HG03575 (cell line): ENCODE measurements at regions not wholly inside any gene's neighbourhood (a gene's known extent, or its start where the extent isn't known, plus 50 kb on each side); places are given as distances from the start of the nearest gene placed in this dataset.
"Not testable (repeated sequence)": the region's sequence is repeated elsewhere in the genome, so short reads cannot be mapped to it uniquely, and the experiment has no call there.

ENCODE experiments used
- ATAC-seq: cut with Tn5 transposase; IDR thresholded peaks from one replicate; pipeline ENCODE4 v1.9.1; 2021; ENCODE audit not compliant: unreplicated experiment, insufficient number of reproducible peaks, low FRiP score; ENCODE audit errors: extremely low read depth

GRCh38 chr12:102300824-102301461 lies 103.3 kb upstream of the PMCH start:
- ATAC-seq = peak; percentile 53

- ATAC-seq = no peak
Observed at GRCh38 chr12:102299731-102300130, 102.1 kb upstream of the PMCH start.

- ATAC-seq = no peak
Observed at GRCh38 chr12:102298022-102298421, 100.4 kb upstream of the PMCH start.

GRCh38 chr12:102297412-102297811 lies 99.8 kb upstream of the PMCH start:
- no peak for ATAC-seq

- no peak for ATAC-seq
Observed at GRCh38 chr12:102294568-102294967, 96.9 kb upstream of the PMCH start.

- ATAC-seq = not testable (repeated sequence)
Observed at GRCh38 chr12:102291498-102292440, 94.1 kb upstream of the PMCH start.

GRCh38 chr12:102289702-102290101 lies 92.1 kb upstream of the PMCH start:
- not testable (repeated sequence) for ATAC-seq

- ATAC-seq = no peak
Observed at GRCh38 chr12:102281231-102281630, 83.6 kb upstream of the PMCH start.

- not testable (repeated sequence) for ATAC-seq
Observed at GRCh38 chr12:102255687-102256086, 58.1 kb upstream of the PMCH start.

- ATAC-seq = not testable (repeated sequence)
Observed at GRCh38 chr12:102251005-102251404, 53.4 kb upstream of the PMCH start.

- no peak for ATAC-seq
Observed at GRCh38 chr12:102249079-102249841, 51.6 kb upstream of the PMCH start.
